Hepatocyte (in vitro differentiated cells): ENCODE measurements at regions not wholly inside any gene's neighbourhood (a gene's known extent, or its start where the extent isn't known, plus 50 kb on each side); places are given as distances from the start of the nearest gene placed in this dataset.

Experiments used
- CTCF ChIP-seq: fragments of 200-600 bp; sonication (generic); IDR thresholded peaks from 2 replicates; pipeline ENCODE4 v1.5.1; 2016; ENCODE audit warnings: antibody characterized with exemption, mild to moderate bottlenecking; ENCODE audit not compliant: poor library complexity
- EZH2 ChIP-seq: fragments of 200-600 bp; sonication (generic); IDR thresholded peaks from 2 replicates; pipeline ENCODE4 v1.6.1; 2016; ENCODE audit warnings: antibody characterized with exemption, mild to moderate bottlenecking, borderline replicate concordance
- EZH2phosphoT487 ChIP-seq: fragments of 200-600 bp; sonication (generic); IDR thresholded peaks from one replicate; pipeline ENCODE4 v1.6.1; 2018; ENCODE audit warnings: antibody characterized with exemption, mild to moderate bottlenecking, low read depth, moderate library complexity; ENCODE audit not compliant: unreplicated experiment, severe bottlenecking

DNA sequence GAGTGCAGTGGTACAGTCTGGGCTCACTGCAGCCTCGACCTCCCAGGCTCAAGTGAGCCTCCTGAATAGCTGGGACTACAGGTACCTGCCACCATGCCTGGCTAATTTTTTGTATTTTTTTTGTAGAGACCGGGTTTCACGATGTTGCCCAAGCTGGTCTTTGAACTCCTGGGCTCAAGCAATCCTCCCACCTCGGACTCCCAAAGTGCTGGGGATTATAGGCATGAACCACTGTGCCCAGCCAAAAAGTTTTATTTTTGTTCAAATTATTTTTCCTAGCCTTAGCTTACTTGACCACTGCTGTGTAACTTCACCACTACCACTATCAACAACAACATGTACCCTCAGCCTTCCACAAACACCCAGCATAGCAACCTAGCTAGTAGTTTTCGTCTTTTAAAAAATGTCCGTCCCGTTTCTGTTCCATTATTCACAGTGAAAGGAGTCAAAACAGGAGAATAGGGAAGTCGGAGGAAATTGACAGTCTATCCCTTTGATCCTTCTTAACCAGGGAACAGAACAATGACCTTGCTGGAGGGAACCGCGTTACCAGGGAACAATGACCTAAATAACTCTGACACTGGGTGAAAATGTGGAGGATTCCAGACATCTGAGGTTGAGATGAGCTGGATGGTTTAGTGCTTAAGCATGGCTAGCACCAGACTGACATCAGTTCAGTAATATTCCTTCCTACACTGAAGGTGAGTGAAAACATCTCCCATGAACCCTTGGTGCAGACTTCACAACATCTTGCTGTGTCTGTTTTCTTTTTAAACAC, 69.2 kb upstream of the ARL4C start:
- TF ChIP-seq CTCF (no peak), EZH2 (no peak), EZH2phosphoT487 (no peak)
